ENCODE measurements at regions not wholly inside any gene's neighbourhood (a gene's known extent, or its start where the extent isn't known, plus 50 kb on each side); places are given as distances from the start of the nearest gene placed in this dataset.

DNA sequence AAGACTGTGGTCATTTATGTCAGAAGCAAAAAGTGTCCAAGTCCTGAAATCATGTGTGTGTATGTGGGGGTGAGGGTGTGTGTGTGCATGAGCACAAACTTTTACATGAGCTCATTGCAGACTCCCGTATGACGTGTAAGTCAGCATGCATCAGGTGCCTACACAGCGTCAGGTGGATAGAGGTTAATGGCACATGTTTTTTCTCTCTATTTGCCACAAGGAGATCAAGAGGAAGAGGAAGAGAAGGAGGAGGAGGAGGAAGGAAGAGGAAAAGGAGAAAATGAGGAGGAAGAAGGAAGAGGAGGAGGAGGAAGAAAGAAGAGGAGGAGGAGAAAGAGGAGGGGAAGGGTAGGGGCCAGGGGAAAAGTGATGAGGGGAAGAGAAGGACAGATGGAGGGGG lies 178.0 kb upstream of the DYNLRB2 start:
- no peak for TF ChIP-seq POLR2A (IDR thresholded peaks at IDR 0.05)
- TF ChIP-seq, protein P1, sequence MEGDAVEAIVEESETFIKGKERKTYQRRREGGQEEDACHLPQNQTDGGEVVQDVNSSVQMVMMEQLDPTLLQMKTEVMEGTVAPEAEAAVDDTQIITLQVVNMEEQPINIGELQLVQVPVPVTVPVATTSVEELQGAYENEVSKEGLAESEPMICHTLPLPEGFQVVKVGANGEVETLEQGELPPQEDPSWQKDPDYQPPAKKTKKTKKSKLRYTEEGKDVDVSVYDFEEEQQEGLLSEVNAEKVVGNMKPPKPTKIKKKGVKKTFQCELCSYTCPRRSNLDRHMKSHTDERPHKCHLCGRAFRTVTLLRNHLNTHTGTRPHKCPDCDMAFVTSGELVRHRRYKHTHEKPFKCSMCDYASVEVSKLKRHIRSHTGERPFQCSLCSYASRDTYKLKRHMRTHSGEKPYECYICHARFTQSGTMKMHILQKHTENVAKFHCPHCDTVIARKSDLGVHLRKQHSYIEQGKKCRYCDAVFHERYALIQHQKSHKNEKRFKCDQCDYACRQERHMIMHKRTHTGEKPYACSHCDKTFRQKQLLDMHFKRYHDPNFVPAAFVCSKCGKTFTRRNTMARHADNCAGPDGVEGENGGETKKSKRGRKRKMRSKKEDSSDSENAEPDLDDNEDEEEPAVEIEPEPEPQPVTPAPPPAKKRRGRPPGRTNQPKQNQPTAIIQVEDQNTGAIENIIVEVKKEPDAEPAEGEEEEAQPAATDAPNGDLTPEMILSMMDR (IDR thresholded peaks at IDR 0.05), result no peak

All from lower leg skin (tissue), 3 donors.